ENCODE measurements at regions not wholly inside any gene's neighbourhood (a gene's known extent, or its start where the extent isn't known, plus 50 kb on each side); places are given as distances from the start of the nearest gene placed in this dataset.

DNA sequence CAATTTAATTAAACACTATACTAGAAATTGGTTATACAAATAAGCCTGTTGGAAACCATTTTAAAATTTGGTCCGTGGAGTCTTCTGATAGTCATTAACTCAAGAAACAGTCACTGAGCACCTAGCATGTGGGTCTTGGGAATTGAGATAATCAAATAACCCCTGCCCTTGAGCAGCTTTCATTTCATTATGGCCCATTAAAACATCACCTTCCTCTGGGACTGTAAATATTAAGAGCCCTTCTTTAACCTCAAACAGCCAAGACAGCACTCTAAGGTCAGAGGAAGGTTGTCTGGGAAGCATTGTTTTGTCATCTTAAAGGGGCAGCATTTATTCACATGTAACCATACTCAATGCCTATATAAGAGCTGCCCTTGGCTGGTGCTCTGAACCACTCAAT is 610.3 kb upstream of the USP24 start (continued):
- TF ChIP-seq KDM5A (IDR thresholded peaks at IDR 0.05; ENCODE audit: borderline replicate concordance, low read length) (no peak), BHLHE40 (IDR thresholded peaks at IDR 0.05; ENCODE audit: low read length) (no peak)

DNA sequence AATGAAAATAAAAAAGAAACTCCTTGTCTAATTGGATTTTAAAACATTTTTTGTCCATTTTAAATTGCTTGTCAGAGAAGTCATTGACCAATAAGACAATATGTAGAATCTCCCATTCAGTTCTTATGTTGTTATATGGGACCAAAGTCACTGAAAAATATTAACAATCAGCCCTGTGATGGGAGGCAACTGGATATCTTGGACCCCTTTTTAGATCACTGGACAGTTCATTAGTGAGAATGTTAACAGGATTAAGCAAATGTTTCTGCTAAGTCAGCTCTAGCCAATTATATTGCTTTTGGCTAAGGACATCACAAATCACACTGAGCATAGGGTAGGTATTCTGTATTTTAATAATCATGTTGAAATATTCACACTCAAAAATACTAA is 609.1 kb upstream of the USP24 start:
- no peak overlapping the region for H3K4me3 ChIP-seq (replicated peaks in 1 of 3; ENCODE audit: insufficient read depth in 1 of 3, low read depth in 2 of 3, low read length in 3 of 3)
- in situ Hi-C loops (cut with HindIII; ENCODE audit: extremely low pct_ligation_motif_present, low pct_unique_long_range_greater_than_20kb), result no loop called here
- no peak overlapping the region for H3K27ac ChIP-seq (ENCODE audit: extremely low read length, insufficient read depth, low read length)
- H3K27me3 ChIP-seq (ENCODE audit: control insufficient read depth in 1 of 2, insufficient read depth in 2 of 2, low read length in 2 of 2), result no peaks in the 10 kb centered on the region
- H3K9ac ChIP-seq (ENCODE audit: insufficient read depth, low read depth, low read length), result no peak overlapping the region
- DNase-seq (ENCODE audit: low spot score) (no peak), FAIRE-seq (no peak), ATAC-seq (no peak)
- H3K79me2 ChIP-seq (ENCODE audit: insufficient read depth, low read length), result no peaks in the 10 kb centered on the region
- H3K9me3 ChIP-seq (ENCODE audit: low read length), result no peaks in the 10 kb centered on the region
- no TSS peak for BruUV-seq (replicated peaks)
- H3K4me2 ChIP-seq (ENCODE audit: low read depth, low read length), result no peak overlapping the region
- H3K36me3 ChIP-seq (replicated peaks in 1 of 2; ENCODE audit: control insufficient read depth in 1 of 2, insufficient read depth in 2 of 2, low read length in 2 of 2), result no peaks in the 10 kb centered on the region
- CTCF ChIA-PET (ENCODE audit: low intra/inter-chr PET ratio, low total read pairs), result no interaction called here
- H2AFZ ChIP-seq (ENCODE audit: low read length), result no peak overlapping the region
- no peaks in the 10 kb centered on the region for H4K20me1 ChIP-seq (ENCODE audit: insufficient read depth, low read length)
- POLR2A ChIA-PET, result no interaction called here
- intact Hi-C loops (cut with micrococcal nuclease; ENCODE audit: unreplicated experiment), result no loop called here
- peaks cover 6% of the 10 kb centered on the region; the same call in 1 of the 2 replicates for H3K4me1 ChIP-seq (ENCODE audit: insufficient read depth, low read length)
- TF ChIP-seq NPAS2 (CRISPR knock-in tag; IDR thresholded peaks at IDR 0.05; ENCODE audit: borderline replicate concordance) (no peak), ZNF274 (CRISPR knock-in tag; IDR thresholded peaks at IDR 0.05) (no peak), ZNF607 (CRISPR knock-in tag; IDR thresholded peaks at IDR 0.05; ENCODE audit: borderline replicate concordance) (no peak), SMAD9 (CRISPR knock-in tag; IDR thresholded peaks at IDR 0.05) (no peak), CCAR2 (optimal IDR thresholded peaks at IDR 0.05; ENCODE audit: low read depth, low read length) (no peak), RBAK (CRISPR knock-in tag; IDR thresholded peaks at IDR 0.05) (no peak), LCORL (IDR thresholded peaks at IDR 0.05) (no peak), LCORL (CRISPR knock-in tag; IDR thresholded peaks at IDR 0.05) (no peak), ATAD3A (CRISPR knock-in tag; IDR thresholded peaks at IDR 0.05) (no peak), ZNF12 (CRISPR knock-in tag; IDR thresholded peaks at IDR 0.05) (no peak)
- TF ChIP-seq, protein P1, sequence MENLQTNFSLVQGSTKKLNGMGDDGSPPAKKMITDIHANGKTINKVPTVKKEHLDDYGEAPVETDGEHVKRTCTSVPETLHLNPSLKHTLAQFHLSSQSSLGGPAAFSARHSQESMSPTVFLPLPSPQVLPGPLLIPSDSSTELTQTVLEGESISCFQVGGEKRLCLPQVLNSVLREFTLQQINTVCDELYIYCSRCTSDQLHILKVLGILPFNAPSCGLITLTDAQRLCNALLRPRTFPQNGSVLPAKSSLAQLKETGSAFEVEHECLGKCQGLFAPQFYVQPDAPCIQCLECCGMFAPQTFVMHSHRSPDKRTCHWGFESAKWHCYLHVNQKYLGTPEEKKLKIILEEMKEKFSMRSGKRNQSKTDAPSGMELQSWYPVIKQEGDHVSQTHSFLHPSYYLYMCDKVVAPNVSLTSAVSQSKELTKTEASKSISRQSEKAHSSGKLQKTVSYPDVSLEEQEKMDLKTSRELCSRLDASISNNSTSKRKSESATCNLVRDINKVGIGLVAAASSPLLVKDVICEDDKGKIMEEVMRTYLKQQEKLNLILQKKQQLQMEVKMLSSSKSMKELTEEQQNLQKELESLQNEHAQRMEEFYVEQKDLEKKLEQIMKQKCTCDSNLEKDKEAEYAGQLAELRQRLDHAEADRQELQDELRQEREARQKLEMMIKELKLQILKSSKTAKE (CRISPR knock-in tag; IDR thresholded peaks at IDR 0.05; ENCODE audit: borderline replicate concordance), result no peak
- TF ChIP-seq, protein P2, sequence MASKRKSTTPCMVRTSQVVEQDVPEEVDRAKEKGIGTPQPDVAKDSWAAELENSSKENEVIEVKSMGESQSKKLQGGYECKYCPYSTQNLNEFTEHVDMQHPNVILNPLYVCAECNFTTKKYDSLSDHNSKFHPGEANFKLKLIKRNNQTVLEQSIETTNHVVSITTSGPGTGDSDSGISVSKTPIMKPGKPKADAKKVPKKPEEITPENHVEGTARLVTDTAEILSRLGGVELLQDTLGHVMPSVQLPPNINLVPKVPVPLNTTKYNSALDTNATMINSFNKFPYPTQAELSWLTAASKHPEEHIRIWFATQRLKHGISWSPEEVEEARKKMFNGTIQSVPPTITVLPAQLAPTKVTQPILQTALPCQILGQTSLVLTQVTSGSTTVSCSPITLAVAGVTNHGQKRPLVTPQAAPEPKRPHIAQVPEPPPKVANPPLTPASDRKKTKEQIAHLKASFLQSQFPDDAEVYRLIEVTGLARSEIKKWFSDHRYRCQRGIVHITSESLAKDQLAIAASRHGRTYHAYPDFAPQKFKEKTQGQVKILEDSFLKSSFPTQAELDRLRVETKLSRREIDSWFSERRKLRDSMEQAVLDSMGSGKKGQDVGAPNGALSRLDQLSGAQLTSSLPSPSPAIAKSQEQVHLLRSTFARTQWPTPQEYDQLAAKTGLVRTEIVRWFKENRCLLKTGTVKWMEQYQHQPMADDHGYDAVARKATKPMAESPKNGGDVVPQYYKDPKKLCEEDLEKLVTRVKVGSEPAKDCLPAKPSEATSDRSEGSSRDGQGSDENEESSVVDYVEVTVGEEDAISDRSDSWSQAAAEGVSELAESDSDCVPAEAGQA (IDR thresholded peaks at IDR 0.05; ENCODE audit: low read depth), result no peak
- TF ChIP-seq, protein P2 (CRISPR knock-in tag; IDR thresholded peaks at IDR 0.05; ENCODE audit: borderline replicate concordance), result no peak
- TF ChIP-seq, protein P3, sequence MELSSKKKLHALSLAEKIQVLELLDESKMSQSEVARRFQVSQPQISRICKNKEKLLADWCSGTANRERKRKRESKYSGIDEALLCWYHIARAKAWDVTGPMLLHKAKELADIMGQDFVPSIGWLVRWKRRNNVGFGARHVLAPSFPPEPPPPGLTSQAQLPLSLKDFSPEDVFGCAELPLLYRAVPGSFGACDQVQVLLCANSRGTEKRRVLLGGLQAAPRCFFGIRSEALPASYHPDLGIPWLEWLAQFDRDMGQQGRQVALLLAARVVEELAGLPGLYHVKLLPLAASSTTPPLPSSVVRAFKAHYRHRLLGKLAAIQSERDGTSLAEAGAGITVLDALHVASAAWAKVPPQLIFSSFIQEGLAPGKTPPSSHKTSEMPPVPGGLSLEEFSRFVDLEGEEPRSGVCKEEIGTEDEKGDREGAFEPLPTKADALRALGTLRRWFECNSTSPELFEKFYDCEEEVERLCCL (CRISPR knock-in tag; IDR thresholded peaks at IDR 0.05; ENCODE audit: borderline replicate concordance), result no peak
